Embryonic facial prominence (tissue), 1 donor: ENCODE measurements at regions not wholly inside any gene's neighbourhood (a gene's known extent, or its start where the extent isn't known, plus 50 kb on each side); places are given as distances from the start of the nearest gene placed in this dataset.
"Not testable (repeated sequence)": the region's sequence is repeated elsewhere in the genome, so short reads cannot be mapped to it uniquely, and the experiment has no call there.

ENCODE experiments used
- DNase-seq: peaks from one replicate; pipeline ENCODE4 v3.0.0-alpha.2; 2016; ENCODE audit errors: extremely low spot score

DNA sequence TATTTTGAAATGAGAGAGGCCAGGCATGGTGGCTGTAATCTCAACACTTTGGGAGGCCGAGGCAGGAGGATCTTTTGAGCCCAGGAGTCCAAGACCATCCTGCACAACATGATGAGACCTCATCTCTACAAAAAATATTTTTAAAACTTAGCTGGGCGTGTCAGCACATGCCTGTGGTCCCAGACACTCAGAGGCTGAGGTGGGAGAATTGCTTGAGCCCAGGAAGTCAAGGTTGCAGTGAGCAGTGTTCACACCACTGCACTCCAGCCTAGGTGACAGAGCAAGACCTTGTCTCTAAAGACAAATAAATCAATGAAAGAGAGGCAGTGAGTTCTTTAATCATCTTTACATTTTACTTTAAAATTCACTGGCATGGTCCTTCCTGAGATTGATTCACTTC lies 124.5 kb downstream of the DUSP6 start:
- DNase-seq = no peak

DNA sequence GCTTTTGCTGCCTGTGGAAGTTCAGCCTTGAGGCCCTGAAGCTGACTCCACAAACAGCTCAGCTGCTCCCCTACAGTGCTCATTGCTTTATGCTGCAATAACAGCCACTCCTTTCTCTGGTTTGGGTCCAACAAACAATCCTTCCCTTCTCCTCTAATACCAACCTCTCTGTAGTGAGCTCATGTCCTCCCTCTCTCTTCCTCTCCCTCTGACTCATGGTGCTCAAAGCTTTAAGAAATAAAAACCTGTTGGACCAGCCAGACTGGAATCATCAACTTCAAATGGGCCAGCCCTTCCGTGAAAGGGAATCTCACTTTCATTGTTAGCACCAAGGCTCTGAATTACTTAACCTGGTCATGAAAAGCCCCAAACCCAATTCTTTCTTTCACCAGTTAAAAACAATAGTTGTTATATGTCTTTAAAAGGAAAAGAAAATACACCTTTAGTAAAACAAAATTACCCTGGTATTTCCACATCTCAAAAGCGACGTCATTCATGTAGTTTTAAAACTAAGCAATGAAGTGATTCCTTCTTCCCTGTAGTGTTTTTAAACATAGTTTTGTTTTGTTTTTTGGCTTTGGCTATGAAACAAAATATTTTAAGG lies 126.4 kb downstream of the DUSP6 start:
- peak; percentile 40 for DNase-seq

DNA sequence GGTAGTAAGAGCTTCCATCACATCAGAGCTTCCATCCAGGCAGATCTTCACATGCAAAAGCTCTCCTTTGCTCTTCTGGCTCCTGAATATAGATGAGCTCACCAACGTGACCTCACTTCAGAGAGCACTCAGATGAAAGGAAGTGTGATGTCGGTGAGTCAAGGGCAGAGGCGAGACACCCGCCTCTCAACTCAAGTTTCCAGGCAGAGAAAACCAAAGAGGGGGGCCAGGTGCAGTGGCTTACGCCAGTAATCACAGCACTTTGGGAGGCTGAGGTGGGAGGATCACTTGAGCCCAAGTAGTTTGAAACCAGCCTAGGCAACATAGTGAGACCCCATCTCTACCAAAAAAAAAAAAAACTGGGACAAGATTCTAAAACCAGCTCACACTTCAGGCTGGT lies 126.9 kb downstream of the DUSP6 start:
- DNase-seq = no peak

DNA sequence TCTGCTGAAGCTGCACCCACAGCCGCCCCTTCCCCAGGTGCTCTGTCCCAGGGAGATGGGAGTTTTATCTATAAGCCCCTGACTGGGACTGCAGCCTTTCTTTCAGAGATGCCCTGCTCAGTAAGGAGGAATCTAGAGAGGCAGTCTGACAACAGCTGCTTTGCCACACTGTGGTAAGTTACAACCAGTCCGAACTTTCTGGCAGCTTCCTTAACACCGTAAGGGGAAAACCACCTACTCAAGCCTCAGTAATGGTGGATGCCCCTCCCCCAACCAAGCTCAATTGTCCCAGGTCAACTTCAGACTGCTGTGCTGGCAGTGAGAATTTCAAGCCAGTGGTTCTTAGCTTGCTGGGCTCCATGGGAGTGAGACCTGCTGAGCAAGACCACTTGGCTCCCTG lies 129.7 kb downstream of the DUSP6 start:
- DNase-seq = not testable (repeated sequence)

DNA sequence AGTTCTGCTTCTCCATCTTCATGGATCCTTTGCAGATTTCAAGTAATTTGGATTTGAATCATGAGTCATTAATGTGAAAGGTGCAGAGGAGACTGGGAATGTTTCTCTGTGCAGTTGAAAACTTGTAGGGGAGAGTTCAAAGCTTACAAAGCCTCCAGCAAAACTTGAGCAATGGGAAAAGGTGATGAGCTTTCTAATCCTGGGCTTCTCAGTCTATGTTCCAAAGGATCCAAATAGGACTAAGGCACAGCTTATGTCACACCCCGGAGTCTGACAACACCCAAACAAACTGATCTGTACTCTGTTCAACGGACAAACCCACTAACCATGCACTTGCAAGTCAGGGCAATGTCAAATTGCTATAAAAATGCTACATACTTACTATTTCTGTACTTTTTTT lies 134.8 kb downstream of the DUSP6 start:
- no peak for DNase-seq

DNA sequence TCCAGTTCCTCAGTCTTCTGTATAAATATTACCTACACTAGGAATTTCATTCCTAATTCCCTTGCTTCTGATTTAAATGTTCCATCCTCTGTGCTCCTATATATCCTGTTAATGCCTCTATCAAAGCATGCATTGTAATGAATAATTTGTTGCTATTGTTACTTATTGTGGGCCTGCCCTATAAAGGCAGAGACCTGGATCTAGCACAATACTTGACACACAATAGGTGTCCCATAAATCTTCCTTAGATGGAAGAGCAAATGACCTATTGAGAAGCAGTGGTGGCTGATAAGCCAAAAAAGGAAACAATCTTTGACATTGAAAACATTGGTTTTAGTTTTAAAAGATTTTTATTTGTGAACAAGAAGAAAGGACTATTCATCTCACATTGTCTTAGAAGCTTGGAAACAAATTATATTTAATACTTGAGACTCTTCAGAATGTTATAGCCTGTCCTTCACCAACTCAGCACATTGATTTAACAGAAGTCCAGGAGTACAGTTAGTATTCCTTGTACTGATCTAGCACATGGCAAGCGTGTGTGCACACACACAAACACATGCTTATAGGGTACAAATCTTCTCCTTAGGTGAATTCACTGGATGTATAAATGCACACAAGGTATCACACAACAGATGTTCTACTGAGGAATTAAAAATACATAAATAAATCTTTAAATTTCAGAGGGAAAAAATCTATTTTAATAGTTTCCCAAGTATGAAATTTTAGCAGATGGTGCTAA lies 135.9 kb downstream of the DUSP6 start:
- DNase-seq = no peak

DNA sequence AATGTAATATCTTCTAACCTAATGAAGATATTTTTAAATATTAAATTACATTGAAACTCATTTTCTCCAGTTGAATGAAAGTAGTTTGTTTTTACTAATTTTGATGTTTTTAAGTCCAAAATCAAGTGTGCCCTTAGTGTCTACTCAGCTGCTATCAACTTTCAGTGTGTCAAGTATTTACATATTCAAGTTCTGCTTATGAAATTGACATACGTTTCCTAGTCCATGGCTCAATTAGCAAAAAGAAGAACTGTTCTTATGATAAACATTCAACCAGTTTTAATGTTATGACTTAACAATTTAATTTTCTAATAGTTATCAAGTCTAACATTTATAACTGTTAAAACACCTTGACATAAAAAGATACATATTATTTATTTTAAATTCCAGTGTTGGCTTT lies 137.1 kb downstream of the DUSP6 start:
- DNase-seq = no peak

DNA sequence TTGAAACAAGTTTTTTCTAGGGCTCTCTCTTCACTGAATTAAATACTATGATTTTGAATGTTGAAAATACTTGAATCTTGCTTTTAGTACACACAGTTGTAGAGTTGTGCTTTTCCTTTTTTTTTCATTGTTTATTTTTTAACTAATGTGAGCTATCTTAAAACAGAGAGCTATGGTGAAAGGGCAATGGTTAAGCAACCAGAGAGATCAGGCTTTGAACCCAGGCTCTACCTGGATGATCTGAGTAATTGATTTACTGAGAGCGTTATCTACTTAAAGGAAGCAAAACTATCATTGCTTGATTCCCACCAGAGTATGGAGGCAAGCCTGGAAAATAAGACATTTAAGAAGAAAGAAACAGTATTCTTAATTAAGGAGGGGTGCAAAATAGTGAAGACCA lies 138.6 kb downstream of the DUSP6 start:
- DNase-seq = no peak

DNA sequence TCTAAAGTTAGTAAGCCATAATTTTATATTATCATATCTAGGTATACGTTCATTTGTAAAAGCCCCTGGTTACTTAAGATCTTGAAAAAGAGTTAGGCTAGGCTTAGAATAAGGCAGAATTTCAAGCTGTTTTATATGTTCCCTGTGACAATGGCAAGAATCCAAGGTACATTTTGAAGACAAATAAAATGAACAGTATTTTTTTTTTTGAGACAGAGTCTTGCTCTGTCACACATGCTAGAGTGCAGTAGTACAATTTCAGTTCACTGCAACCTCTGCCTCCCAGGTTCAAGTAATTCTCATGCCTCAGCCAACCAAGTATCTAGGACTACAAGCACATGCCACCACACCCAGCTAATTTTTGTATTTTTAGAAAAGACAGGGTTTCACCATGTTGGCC lies 139.2 kb downstream of the DUSP6 start:
- DNase-seq = no peak

DNA sequence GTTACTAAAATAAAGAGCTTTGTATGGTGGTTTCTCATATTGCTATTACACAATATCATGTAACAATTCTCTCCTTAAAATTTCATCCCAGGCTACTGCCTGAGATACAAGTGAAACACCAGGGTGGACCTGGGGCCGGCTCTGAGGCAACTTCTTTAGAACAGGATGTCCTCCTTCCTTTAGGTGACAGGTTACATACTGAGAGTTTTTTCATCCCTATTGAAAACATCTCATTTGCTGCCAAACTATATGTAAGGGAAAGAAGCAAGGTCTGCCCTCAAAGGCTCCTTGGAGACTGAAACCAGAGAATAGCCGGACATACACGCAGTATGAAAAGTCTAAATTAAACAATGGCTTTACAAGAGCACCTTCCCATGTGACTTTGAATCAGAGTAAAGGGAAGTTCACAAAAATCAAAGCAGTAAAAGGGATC lies 139.9 kb downstream of the DUSP6 start:
- no peak for DNase-seq

DNA sequence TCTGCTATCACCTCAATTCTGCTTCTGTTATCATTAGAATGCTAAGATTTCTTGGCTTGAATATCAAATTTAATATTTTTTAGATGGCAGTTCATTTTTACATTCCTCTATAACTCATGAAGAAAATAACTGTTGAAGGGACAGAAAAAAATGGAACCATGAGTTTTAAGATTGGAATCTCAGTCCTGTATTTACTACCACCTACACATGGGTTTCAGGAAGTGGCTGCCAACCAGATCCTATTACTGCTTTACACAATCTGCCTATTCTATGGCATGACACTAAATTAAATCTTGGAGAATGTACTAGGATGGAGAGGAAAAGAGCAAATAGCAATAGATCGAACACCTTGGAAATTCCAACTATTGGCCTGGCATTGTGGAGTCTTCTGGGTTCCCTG lies 140.8 kb downstream of the DUSP6 start:
- DNase-seq = no peak

DNA sequence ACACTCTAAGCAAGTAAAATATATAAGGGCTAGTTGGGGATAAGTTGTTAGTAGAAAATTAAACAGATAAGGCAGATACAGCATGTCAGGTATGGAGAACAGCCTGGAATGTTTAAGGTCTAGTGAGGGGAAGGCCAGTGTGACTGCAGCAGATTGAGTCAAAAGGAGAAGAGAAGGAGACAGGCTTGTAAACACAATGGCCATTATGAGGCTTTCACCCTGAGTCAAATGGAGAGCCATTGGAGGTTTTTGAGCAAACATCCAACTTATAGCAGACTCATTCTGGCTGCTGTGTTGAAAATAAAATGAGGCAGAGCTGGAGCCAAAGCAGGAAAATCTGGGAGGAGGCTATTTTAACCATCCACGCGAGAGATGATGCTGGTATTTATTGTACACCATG lies 142.0 kb downstream of the DUSP6 start:
- no peak for DNase-seq

DNA sequence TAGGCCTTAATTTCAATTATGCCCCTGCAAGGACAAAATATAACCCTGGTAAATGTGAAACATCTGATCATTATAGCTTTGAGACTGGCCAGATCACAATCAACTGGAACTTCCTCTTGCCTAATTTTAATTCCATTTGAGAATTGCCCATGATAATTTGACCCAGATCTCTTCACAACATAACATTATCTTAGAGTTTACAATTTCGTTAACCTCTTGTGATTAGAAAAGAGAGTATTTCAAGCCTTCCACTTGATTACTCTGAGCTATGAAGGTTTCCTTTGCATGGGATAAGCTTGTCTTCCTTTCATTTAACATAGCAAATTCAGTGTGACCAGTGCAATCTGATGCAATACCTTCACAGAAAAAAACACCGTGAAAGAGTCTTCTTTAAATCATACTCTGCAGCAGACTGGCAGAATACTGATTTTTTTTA lies 143.6 kb downstream of the DUSP6 start:
- no peak for DNase-seq

DNA sequence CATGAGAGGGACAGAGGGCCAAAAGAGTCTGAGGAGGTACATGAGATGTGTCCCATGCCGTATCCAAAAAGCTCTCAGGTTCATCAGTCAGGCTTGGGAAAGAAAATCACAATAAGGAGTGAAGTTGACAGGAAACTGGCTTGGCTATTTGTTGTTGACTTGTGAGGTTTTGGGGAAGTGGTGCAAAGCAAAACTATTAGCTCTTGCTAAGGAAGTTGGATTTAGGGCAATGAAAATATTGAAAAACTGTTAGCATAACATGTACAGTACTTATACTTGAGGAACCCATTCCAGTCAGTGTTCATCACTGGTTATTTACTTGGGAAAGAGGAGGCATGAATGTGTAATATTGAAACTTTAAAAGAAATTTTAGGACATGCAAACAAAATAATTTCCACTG lies 145.9 kb downstream of the DUSP6 start:
- no peak for DNase-seq

DNA sequence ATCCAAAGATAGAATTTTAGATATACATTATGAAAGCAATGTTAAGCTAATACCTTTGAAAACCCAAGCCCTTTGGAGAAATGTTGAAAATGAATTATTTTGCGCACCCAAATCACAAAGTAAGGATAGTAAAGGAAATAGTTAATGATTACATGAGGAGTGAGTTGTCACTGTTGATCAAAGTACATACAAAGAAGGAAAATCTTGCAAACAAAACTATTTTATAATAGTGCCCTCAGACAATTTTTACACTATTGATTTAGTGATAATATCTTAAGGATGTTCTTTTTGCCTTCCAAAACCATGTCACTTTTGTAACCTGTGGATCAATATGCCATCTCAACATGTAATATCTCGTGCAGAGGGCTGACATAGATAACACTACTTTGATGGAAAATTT lies 146.8 kb downstream of the DUSP6 start:
- no peak for DNase-seq

DNA sequence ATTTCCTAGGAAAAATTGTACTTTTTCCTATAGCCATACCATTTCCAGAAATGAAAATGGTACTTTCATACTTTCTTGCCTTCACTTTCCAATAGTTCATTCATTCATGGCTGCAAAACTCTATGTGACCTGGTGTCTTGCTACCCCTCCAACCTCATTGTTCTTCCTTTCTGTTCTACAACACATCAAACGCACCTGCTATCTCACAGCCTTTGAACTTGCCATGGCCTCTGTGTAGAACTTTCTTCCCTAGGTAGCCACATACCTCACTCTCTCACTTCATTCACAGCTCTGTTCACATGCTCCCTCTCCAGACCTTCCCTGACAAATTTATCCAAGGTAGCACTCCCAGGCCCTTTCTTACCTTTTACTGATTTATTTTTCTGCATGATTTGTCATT lies 149.2 kb downstream of the DUSP6 start:
- no peak for DNase-seq

DNA sequence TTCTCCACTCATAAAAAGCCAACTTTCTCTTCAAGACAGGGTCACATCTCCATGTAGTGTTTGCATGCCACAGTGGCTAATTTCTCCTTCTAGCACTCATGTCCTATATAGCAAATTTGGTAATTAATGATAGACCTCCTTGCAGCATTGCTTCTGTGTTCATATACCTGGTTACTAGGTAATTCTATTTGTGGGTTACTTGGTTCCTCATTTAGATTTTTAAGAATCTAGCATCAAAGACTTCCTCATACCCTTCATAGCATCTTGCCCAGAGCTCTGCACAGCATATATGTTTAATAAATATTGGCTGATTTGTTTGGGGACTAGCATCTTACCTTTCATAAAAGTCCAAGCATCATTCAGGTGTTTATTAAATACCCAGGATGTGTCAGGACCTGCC lies 152.1 kb downstream of the DUSP6 start:
- no peak for DNase-seq

DNA sequence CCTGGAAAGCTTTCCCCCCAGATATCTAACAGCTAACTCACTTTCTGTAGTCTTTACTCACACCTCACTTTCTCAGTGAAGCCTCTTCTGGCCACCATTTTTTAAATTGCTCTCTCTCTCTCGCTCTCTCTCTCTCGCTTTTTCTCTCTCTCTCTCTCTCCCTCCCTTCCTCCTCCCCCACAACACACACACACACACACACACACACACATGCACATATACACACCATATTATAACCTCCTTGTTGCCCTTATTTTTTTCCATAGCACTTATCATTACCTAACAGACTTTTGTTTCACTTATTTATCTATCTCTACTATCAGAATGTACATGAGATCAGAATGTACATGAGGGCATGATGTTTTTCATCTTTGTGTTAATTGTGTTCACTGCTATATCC lies 156.8 kb downstream of the DUSP6 start:
- DNase-seq = no peak

DNA sequence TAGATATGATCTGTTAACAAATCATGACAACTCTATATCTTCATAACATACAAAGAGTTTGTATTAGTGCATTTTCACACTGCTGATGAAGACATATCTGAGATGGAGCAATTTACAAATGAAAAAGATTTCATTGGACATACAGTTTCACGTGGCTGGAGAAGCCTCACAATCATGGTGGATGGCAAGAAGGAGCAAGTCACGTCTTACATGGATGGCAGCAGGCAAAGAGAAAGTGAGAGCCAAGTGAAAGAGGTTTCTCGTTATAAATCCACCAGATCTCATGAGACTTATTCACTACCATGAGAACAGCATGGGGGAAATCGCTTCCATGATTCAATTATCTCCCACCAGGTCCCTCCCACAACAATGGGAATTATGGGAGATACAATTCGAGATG lies 157.6 kb downstream of the DUSP6 start:
- DNase-seq = no peak

DNA sequence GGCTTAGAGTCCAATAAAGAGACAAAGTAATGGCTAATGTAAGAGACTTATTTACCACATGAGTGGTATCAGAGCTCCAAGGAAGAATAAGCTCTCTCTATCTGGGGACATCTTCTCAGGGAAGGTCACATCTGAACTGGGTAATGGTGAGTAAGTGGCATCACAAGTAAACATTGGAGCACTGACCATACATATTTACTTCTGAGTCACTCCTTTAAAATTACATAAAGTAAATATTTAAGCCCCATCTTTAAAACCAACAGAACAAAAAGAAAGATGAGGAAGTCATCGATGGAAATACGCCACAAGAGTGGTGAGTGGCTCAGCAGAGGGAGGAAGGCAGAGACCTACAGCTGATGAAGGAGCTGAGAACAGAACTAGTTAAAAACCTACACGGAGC lies 159.9 kb downstream of the DUSP6 start:
- no peak for DNase-seq

DNA sequence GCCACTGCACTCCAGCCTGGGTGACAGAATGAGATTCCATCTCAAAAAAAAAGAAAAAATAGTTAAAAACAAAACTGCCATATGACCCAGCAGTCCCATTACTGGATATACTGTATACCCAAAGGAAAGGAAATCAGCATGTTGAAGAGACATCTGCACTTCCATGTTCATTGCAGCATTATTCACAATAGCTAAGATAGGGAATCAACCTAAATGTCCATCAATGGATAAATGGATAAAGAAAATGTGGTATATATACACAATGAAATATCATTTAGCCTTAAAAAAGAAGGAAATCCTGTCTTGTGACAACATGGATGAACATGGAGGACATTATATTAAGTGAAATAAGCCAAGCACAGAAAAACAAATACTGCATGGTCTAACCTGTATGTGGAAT lies 160.7 kb downstream of the DUSP6 start:
- not testable (repeated sequence) for DNase-seq

DNA sequence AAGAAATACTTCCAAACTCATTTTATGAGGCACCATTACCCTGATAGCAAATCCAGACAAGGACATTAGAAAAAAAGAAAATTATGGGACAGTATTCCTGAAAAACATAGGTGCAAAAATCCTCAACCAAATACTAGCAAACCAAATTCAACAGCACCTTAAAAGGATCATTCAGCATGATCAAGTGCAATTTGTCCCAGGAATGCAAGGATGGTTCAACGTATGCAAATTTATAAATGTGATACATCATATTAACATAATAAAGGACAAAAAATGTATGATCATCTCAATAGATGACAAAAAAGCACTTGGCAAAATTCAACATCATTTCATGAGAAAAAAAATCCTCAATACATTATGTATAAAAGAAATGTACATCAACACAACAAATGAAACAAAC lies 162.9 kb downstream of the DUSP6 start:
- DNase-seq = no peak

DNA sequence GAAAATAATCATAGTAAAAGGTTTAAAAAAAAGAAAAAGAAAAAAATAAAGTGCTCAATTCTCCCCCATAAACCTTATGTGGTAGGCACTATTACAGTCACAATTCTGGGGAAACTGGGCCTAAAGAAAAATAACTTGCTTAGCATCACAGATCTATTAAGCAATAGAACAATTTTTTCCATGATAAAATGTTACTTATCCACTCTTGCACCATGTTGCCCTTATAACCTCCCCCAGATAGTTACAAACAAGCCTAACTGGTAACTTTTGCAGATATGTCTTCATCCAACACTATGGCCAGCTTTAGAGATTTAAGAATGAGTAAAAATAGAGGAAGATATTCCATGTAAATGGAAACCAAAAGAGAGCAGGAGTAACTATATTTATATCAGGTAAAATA lies 164.8 kb downstream of the DUSP6 start:
- DNase-seq = no peak

DNA sequence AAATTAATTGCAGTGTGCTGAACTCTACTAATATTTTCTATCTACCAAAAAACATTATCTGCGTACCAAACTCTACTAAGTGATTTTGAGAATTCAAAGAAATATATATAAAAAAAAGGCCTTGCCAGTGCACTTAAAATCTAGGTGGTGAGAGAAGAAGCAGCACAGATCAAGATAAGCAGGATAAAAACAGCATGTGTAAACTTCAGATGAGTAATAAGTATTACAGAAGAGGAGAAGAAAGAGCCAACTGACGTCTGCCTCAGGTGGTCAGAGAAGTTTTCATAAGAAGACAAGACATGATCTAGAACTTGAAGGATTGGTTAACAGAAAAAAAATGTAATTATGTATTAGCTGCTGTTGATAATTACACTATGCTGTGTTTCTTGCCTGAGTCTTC lies 166.4 kb downstream of the DUSP6 start:
- DNase-seq = no peak
